Activated T-cell treated with anti-CD3 and anti-CD28 coated beads, Interleukin-2, amount 50 U/mL, for 72 hours (primary cell): ENCODE measurements at regions not wholly inside any gene's neighbourhood (a gene's known extent, or its start where the extent isn't known, plus 50 kb on each side); places are given as distances from the start of the nearest gene placed in this dataset.

Experiments
- ATAC-seq, 2 donors: fragments of 150-1000 bp; cut with Tn5 transposase; replicated peaks in 1 of 2; 2 replicates each; pipeline ENCODE4 v1.10.0; 2021; ENCODE audit warnings: moderate library complexity in 2 of 2, mild to moderate bottlenecking in 1 of 2
- DNase-seq, 2 donors: peaks; one replicate each; pipeline ENCODE4 v3.0.0; 2021 to 2022; ENCODE audit warnings: mixed read lengths in 1 of 2
- H3K27ac Mint-ChIP-seq: one replicate; pipeline ENCODE4 v1.8.0; 2022; ENCODE audit warnings: mild to moderate bottlenecking, moderate library complexity, mixed read lengths
- H3K27me3 Mint-ChIP-seq: one replicate; pipeline ENCODE4 v1.8.0; 2022; ENCODE audit warnings: low read depth, mixed read lengths
- H3K36me3 Mint-ChIP-seq, 2 donors: one replicate each; pipeline ENCODE4 v1.8.0; 2022; ENCODE audit warnings: mixed read lengths in 2 of 2, mild to moderate bottlenecking in 1 of 2; ENCODE audit not compliant: insufficient read depth in 2 of 2
- H3K4me1 Mint-ChIP-seq: one replicate; pipeline ENCODE4 v1.8.0; 2022; ENCODE audit warnings: low read depth, mixed read lengths
- H3K4me3 Mint-ChIP-seq, 2 donors: one replicate each; pipeline ENCODE4 v1.8.0; 2022; ENCODE audit warnings: mild to moderate bottlenecking in 2 of 2, mixed read lengths in 2 of 2, moderate library complexity in 2 of 2
- H3K9me3 Mint-ChIP-seq, 2 donors: one replicate each; pipeline ENCODE4 v1.8.0; 2022; ENCODE audit warnings: mixed read lengths in 2 of 2

- Mint-ChIP-seq H3K36me3 (peaks cover 0 to 4% of the 10 kb centered on the region in 2 donors), H3K9me3 (peaks cover 6 to 11% of the 10 kb centered on the region in 2 donors), H3K4me3 (no peak overlapping the region), H3K27ac (no peak overlapping the region), H3K4me1 (no peaks in the 10 kb centered on the region), H3K27me3 (no peaks in the 10 kb centered on the region)
- ATAC-seq (no peak), DNase-seq (no peak)
Measured at GRCh38 chr1:187212377-187212776, 383.6 kb downstream of the PLA2G4A start.

GRCh38 chr1:187226396-187226795 lies 397.6 kb downstream of the PLA2G4A start:
- H3K27ac Mint-ChIP-seq = no peak overlapping the region
- H3K27me3 Mint-ChIP-seq = no peaks in the 10 kb centered on the region

GRCh38 chr1:187228790-187229189 lies 400.0 kb downstream of the PLA2G4A start:
- Mint-ChIP-seq H3K4me1 (no peaks in the 10 kb centered on the region), H3K27me3 (no peaks in the 10 kb centered on the region), H3K9me3 (peaks cover 0 to 5% of the 10 kb centered on the region in 2 donors), H3K36me3 (no peaks in the 10 kb centered on the region), H3K27ac (no peak overlapping the region), H3K4me3 (no peak overlapping the region)
- ATAC-seq = no peak
- DNase-seq = no peak

More at GRCh38 chr1:187226396-187226795, 397.6 kb downstream of the PLA2G4A start:
- no peak overlapping the region for H3K4me3 Mint-ChIP-seq
- DNase-seq (no peak), ATAC-seq (no peak)
- H3K36me3 Mint-ChIP-seq = no peaks in the 10 kb centered on the region
- no peaks in the 10 kb centered on the region for H3K4me1 Mint-ChIP-seq
- H3K9me3 Mint-ChIP-seq = no peaks in the 10 kb centered on the region

GRCh38 chr1:187229496-187229895 lies 400.7 kb downstream of the PLA2G4A start:
- ATAC-seq (no peak), DNase-seq (no peak)
- Mint-ChIP-seq H3K4me3 (no peak overlapping the region), H3K36me3 (no peaks in the 10 kb centered on the region), H3K27me3 (no peaks in the 10 kb centered on the region), H3K4me1 (no peaks in the 10 kb centered on the region), H3K9me3 (peaks cover 0 to 5% of the 10 kb centered on the region in 2 donors), H3K27ac (no peak overlapping the region)

- Mint-ChIP-seq H3K4me1 (no peaks in the 10 kb centered on the region), H3K4me3 (no peak overlapping the region), H3K27me3 (no peaks in the 10 kb centered on the region), H3K9me3 (peaks cover 1 to 5% of the 10 kb centered on the region in 2 donors), H3K27ac (no peak overlapping the region), H3K36me3 (no peaks in the 10 kb centered on the region)
- ATAC-seq (no peak), DNase-seq (no peak)
Measured at GRCh38 chr1:187234706-187235105, 406.0 kb downstream of the PLA2G4A start.

- DNase-seq (no peak), ATAC-seq (no peak)
- H3K36me3 Mint-ChIP-seq = no peaks in the 10 kb centered on the region
- no peak overlapping the region for H3K27ac Mint-ChIP-seq
- H3K9me3 Mint-ChIP-seq = peaks cover 4 to 5% of the 10 kb centered on the region in 2 donors
- H3K27me3 Mint-ChIP-seq = no peaks in the 10 kb centered on the region
- H3K4me3 Mint-ChIP-seq = no peak overlapping the region
- H3K4me1 Mint-ChIP-seq = no peaks in the 10 kb centered on the region
Measured at GRCh38 chr1:187236199-187236598, 407.4 kb downstream of the PLA2G4A start.

GRCh38 chr1:187236676-187237075 lies 407.9 kb downstream of the PLA2G4A start:
- no peak overlapping the region for H3K27ac Mint-ChIP-seq
- no peak for ATAC-seq
- peaks cover 4 to 5% of the 10 kb centered on the region in 2 donors for H3K9me3 Mint-ChIP-seq
- no peaks in the 10 kb centered on the region for H3K4me1 Mint-ChIP-seq
- DNase-seq = no peak
- H3K27me3 Mint-ChIP-seq = no peaks in the 10 kb centered on the region
- H3K4me3 Mint-ChIP-seq = no peak overlapping the region
- H3K36me3 Mint-ChIP-seq = no peaks in the 10 kb centered on the region

- H3K27me3 Mint-ChIP-seq = no peaks in the 10 kb centered on the region
- no peak for DNase-seq
- H3K27ac Mint-ChIP-seq = no peak overlapping the region
- no peaks in the 10 kb centered on the region for H3K36me3 Mint-ChIP-seq
- no peak overlapping the region for H3K4me3 Mint-ChIP-seq
- peaks cover 5 to 7% of the 10 kb centered on the region in 2 donors for H3K9me3 Mint-ChIP-seq
- ATAC-seq = no peak
- no peaks in the 10 kb centered on the region for H3K4me1 Mint-ChIP-seq
Measured at GRCh38 chr1:187237542-187237941, 408.8 kb downstream of the PLA2G4A start.

GRCh38 chr1:187241971-187242370 lies 413.2 kb downstream of the PLA2G4A start:
- Mint-ChIP-seq H3K27ac (no peak overlapping the region), H3K9me3 (peaks cover 2 to 10% of the 10 kb centered on the region in 2 donors), H3K36me3 (peaks cover 0 to 2% of the 10 kb centered on the region in 2 donors), H3K27me3 (no peaks in the 10 kb centered on the region), H3K4me3 (no peak overlapping the region), H3K4me1 (no peaks in the 10 kb centered on the region)
- ATAC-seq (no peak), DNase-seq (no peak)

- Mint-ChIP-seq H3K4me3 (no peak overlapping the region), H3K9me3 (peaks cover 3 to 10% of the 10 kb centered on the region in 2 donors), H3K27me3 (no peaks in the 10 kb centered on the region), H3K27ac (no peak overlapping the region), H3K36me3 (peaks cover 0 to 2% of the 10 kb centered on the region in 2 donors), H3K4me1 (no peaks in the 10 kb centered on the region)
- ATAC-seq (no peak), DNase-seq (no peak)
Measured at GRCh38 chr1:187244623-187245022, 415.9 kb downstream of the PLA2G4A start.

- H3K4me1 Mint-ChIP-seq = no peaks in the 10 kb centered on the region
- peaks cover 3 to 6% of the 10 kb centered on the region in 2 donors for H3K9me3 Mint-ChIP-seq
- no peak for DNase-seq
- no peak overlapping the region for H3K4me3 Mint-ChIP-seq
- H3K36me3 Mint-ChIP-seq = peaks cover 0 to 2% of the 10 kb centered on the region in 2 donors
- H3K27ac Mint-ChIP-seq = no peak overlapping the region
- ATAC-seq = no peak
- H3K27me3 Mint-ChIP-seq = no peaks in the 10 kb centered on the region
Measured at GRCh38 chr1:187245201-187245600, 416.5 kb downstream of the PLA2G4A start.

- Mint-ChIP-seq H3K9me3 (peaks cover 3% of the 10 kb centered on the region in 2 donors), H3K4me3 (no peak overlapping the region), H3K27me3 (no peaks in the 10 kb centered on the region), H3K4me1 (no peaks in the 10 kb centered on the region), H3K36me3 (peaks cover 0 to 2% of the 10 kb centered on the region in 2 donors), H3K27ac (no peak overlapping the region)
- DNase-seq = no peak
- ATAC-seq = no peak
Measured at GRCh38 chr1:187249196-187249595, 420.4 kb downstream of the PLA2G4A start.

- no peak for DNase-seq
- no peak for ATAC-seq
- Mint-ChIP-seq H3K9me3 (peaks cover 0 to 2% of the 10 kb centered on the region in 2 donors), H3K27ac (no peak overlapping the region), H3K36me3 (no peaks in the 10 kb centered on the region), H3K4me1 (no peaks in the 10 kb centered on the region), H3K27me3 (no peaks in the 10 kb centered on the region), H3K4me3 (no peak overlapping the region)
Measured at GRCh38 chr1:187252923-187253322, 424.2 kb downstream of the PLA2G4A start.

GRCh38 chr1:187257476-187257875 lies 428.7 kb downstream of the PLA2G4A start:
- H3K36me3 Mint-ChIP-seq = no peaks in the 10 kb centered on the region
- no peak for ATAC-seq
- DNase-seq = no peak
- no peak overlapping the region for H3K27ac Mint-ChIP-seq
- H3K4me1 Mint-ChIP-seq = no peaks in the 10 kb centered on the region
- no peaks in the 10 kb centered on the region for H3K27me3 Mint-ChIP-seq
- H3K9me3 Mint-ChIP-seq = peaks cover 0 to 2% of the 10 kb centered on the region in 2 donors
- no peak overlapping the region for H3K4me3 Mint-ChIP-seq
